GM23338 (cell line): ENCODE measurements at regions not wholly inside any gene's neighbourhood (a gene's known extent, or its start where the extent isn't known, plus 50 kb on each side); places are given as distances from the start of the nearest gene placed in this dataset.

Experiments
- ATAC-seq: fragments of 200-7000 bp; cut with Tn5 transposase; 3 replicates; pipeline ENCODE4 v1.9.1; 2020
- DNase-seq: peaks from one replicate; pipeline ENCODE4 v3.0.0-alpha.2; 2015; ENCODE audit warnings: low spot score
- H2AFZ ChIP-seq: fragments of 200-600 bp; sonication (generic); 2 replicates; pipeline ENCODE4 v1.8.0; 2016; ENCODE audit warnings: antibody characterized with exemption, mild to moderate bottlenecking, moderate library complexity
- H3F3A ChIP-seq: fragments of 200-600 bp; sonication (generic); replicated peaks from 2 replicates; pipeline ENCODE4 v1.8.0; 2017; ENCODE audit warnings: antibody characterized with exemption, mixed run types, low read depth
- H3K27ac ChIP-seq: fragments of 200-600 bp; sonication (generic); 2 replicates; pipeline ENCODE4 v1.6.1; 2016; ENCODE audit warnings: low read depth
- H3K27me3 ChIP-seq: fragments of 200-600 bp; sonication (generic); 2 replicates; pipeline ENCODE4 v1.8.0; 2016; ENCODE audit warnings: mild to moderate bottlenecking, mixed run types, moderate library complexity; ENCODE audit not compliant: insufficient read depth
- H3K36me3 ChIP-seq: fragments of 200-600 bp; sonication (generic); 2 replicates; pipeline ENCODE4 v1.8.0; 2016; ENCODE audit warnings: mild to moderate bottlenecking; ENCODE audit not compliant: insufficient read depth
- H3K4me1 ChIP-seq: fragments of 200-600 bp; sonication (generic); 2 replicates; pipeline ENCODE4 v1.8.0; 2016; ENCODE audit warnings: mild to moderate bottlenecking, moderate library complexity; ENCODE audit not compliant: insufficient read depth
- H3K4me2 ChIP-seq: fragments of 200-600 bp; sonication (generic); 2 replicates; pipeline ENCODE4 v1.7.1; 2017; ENCODE audit warnings: mixed run types
- H3K4me3 ChIP-seq: fragments of 200-600 bp; sonication (generic); 2 replicates; pipeline ENCODE4 v1.6.1; 2016; ENCODE audit warnings: mixed run types
- H3K79me2 ChIP-seq: fragments of 200-600 bp; sonication (generic); replicated peaks from 2 replicates; pipeline ENCODE4 v1.8.0; 2017; ENCODE audit warnings: mild to moderate bottlenecking; ENCODE audit not compliant: insufficient read depth
- H3K9me2 ChIP-seq: fragments of 200-600 bp; sonication (generic); 2 replicates; pipeline ENCODE4 v1.8.0; 2017; ENCODE audit not compliant: insufficient read depth
- H4K20me1 ChIP-seq: fragments of 200-600 bp; sonication (generic); replicated peaks from 2 replicates; pipeline ENCODE4 v1.8.0; 2017; ENCODE audit warnings: mild to moderate bottlenecking; ENCODE audit not compliant: insufficient read depth
- H3K27ac Mint-ChIP-seq: 2 replicates; pipeline ENCODE4 v1.8.0; 2020; ENCODE audit warnings: inconsistent platforms, mild to moderate bottlenecking, moderate library complexity, mixed read lengths
- H3K27me3 Mint-ChIP-seq: 3 replicates; pipeline ENCODE4 v1.8.0; 2022; ENCODE audit warnings: low read depth, mild to moderate bottlenecking, moderate library complexity, mixed read lengths, inconsistent platforms; ENCODE audit not compliant: insufficient read depth, poor library complexity
- H3K36me3 Mint-ChIP-seq: 3 replicates; pipeline ENCODE4 v1.8.0; 2021; ENCODE audit warnings: low read depth, mild to moderate bottlenecking, inconsistent platforms, moderate library complexity, mixed read lengths
- H3K4me1 Mint-ChIP-seq: 3 replicates; pipeline ENCODE4 v1.8.0; 2020; ENCODE audit warnings: mild to moderate bottlenecking, inconsistent platforms, mixed read lengths
- H3K4me3 Mint-ChIP-seq: 3 replicates; pipeline ENCODE4 v1.8.0; 2021; ENCODE audit warnings: moderate library complexity, mild to moderate bottlenecking, inconsistent platforms, mixed read lengths
- H3K9me3 Mint-ChIP-seq: 3 replicates; pipeline ENCODE4 v1.8.0; 2020; ENCODE audit warnings: moderate library complexity, mild to moderate bottlenecking, inconsistent platforms, mixed read lengths
- CREB1 ChIP-seq: fragments of 250-450 bp; sonication (Bioruptor Pico); IDR thresholded peaks from 2 replicates; pipeline ENCODE4 v1.5.0; 2020; ENCODE audit warnings: low read depth, mild to moderate bottlenecking, moderate library complexity
- EZH2 ChIP-seq: fragments of 200-600 bp; sonication (generic); IDR thresholded peaks from one replicate; pipeline ENCODE4 v1.8.0; 2017; ENCODE audit warnings: antibody characterized with exemption, mild to moderate bottlenecking, low read depth; ENCODE audit not compliant: unreplicated experiment
- EZH2phosphoT487 ChIP-seq: fragments of 200-600 bp; sonication (generic); IDR thresholded peaks from one replicate; pipeline ENCODE4 v1.8.1; 2018; ENCODE audit warnings: antibody characterized with exemption; ENCODE audit not compliant: unreplicated experiment
- JUNB ChIP-seq: IDR thresholded peaks from one replicate; pipeline ENCODE4 v1.6.1; 2016; ENCODE audit warnings: antibody characterized with exemption; ENCODE audit not compliant: unreplicated experiment
- NANOG ChIP-seq: IDR thresholded peaks from 2 replicates; pipeline ENCODE4 v1.6.1; 2016; ENCODE audit warnings: antibody characterized with exemption, borderline replicate concordance
- POLR2AphosphoS5 ChIP-seq: IDR thresholded peaks from 2 replicates; pipeline ENCODE4 v1.6.1; 2016; ENCODE audit warnings: antibody characterized with exemption, low read depth
- REST ChIP-seq: IDR thresholded peaks from one replicate; pipeline ENCODE4 v1.6.1; 2018; ENCODE audit warnings: antibody characterized with exemption; ENCODE audit not compliant: unreplicated experiment
- STAT1 ChIP-seq: IDR thresholded peaks from one replicate; pipeline ENCODE4 v1.6.1; 2016; ENCODE audit warnings: antibody characterized with exemption; ENCODE audit not compliant: unreplicated experiment
- ZNF114 ChIP-seq: fragments of 250-450 bp; sonication (Bioruptor Pico); IDR thresholded peaks from 2 replicates; pipeline ENCODE4 v1.5.0; 2020; ENCODE audit warnings: mild to moderate bottlenecking, moderate library complexity
- ZNF331 ChIP-seq: fragments of 250-450 bp; sonication (Bioruptor Pico); IDR thresholded peaks from 2 replicates; pipeline ENCODE4 v1.5.0; 2020; ENCODE audit warnings: low read depth, mild to moderate bottlenecking, moderate library complexity
- TF ChIP-seq, protein P1 (sequence below), 2 experiments: fragments of 200-600 bp in 1 of 2; sonication (generic) in 1 of 2; conservative IDR thresholded peaks; 2 replicates each; pipeline versions ENCODE4 v1.5.1 to v1.6.1; 2016 to 2017; ENCODE audit warnings: antibody characterized with exemption in 2 of 2, low read depth in 2 of 2, mild to moderate bottlenecking in 2 of 2, moderate library complexity in 1 of 2
- TF ChIP-seq, protein P2 (sequence below): IDR thresholded peaks from 2 replicates; pipeline ENCODE4 v1.6.1; 2016; ENCODE audit warnings: antibody characterized with exemption
- TF ChIP-seq, protein P3 (sequence below): fragments of 250-450 bp; sonication (Bioruptor Pico); IDR thresholded peaks from 2 replicates; pipeline ENCODE4 v1.5.0; 2020; ENCODE audit warnings: mild to moderate bottlenecking, moderate library complexity

GRCh38 chr10:78910886-78911285, 157.9 kb upstream of the ZMIZ1 start:
- ATAC-seq, result no peak
- peaks cover 29% of the 10 kb centered on the region for H3K27me3 Mint-ChIP-seq
- Histone ChIP-seq H2AFZ (no peak overlapping the region), H3F3A (no peaks in the 10 kb centered on the region), H3K4me3 (no peak overlapping the region), H3K9me2 (no peaks in the 10 kb centered on the region), H3K4me1 (peaks cover 14% of the 10 kb centered on the region; the same call in 1 of the 2 replicates), H3K27me3 (no peaks in the 10 kb centered on the region), H3K36me3 (no peaks in the 10 kb centered on the region), H3K27ac (no peak overlapping the region), H4K20me1 (no peaks in the 10 kb centered on the region), H3K4me2 (no peak overlapping the region), H3K79me2 (no peaks in the 10 kb centered on the region)
- H3K27ac Mint-ChIP-seq, result no peak overlapping the region
- H3K4me1 Mint-ChIP-seq, result peaks cover 34% of the 10 kb centered on the region
- TF ChIP-seq REST (no peak), CREB1 (CRISPR knock-in tag) (no peak), ZNF331 (CRISPR knock-in tag) (no peak), EZH2phosphoT487 (no peak), NANOG (no peak), POLR2AphosphoS5 (no peak), JUNB (no peak), STAT1 (no peak), ZNF114 (no peak), EZH2 (no peak)
- TF ChIP-seq, protein P1, sequence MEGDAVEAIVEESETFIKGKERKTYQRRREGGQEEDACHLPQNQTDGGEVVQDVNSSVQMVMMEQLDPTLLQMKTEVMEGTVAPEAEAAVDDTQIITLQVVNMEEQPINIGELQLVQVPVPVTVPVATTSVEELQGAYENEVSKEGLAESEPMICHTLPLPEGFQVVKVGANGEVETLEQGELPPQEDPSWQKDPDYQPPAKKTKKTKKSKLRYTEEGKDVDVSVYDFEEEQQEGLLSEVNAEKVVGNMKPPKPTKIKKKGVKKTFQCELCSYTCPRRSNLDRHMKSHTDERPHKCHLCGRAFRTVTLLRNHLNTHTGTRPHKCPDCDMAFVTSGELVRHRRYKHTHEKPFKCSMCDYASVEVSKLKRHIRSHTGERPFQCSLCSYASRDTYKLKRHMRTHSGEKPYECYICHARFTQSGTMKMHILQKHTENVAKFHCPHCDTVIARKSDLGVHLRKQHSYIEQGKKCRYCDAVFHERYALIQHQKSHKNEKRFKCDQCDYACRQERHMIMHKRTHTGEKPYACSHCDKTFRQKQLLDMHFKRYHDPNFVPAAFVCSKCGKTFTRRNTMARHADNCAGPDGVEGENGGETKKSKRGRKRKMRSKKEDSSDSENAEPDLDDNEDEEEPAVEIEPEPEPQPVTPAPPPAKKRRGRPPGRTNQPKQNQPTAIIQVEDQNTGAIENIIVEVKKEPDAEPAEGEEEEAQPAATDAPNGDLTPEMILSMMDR (conservative IDR thresholded peaks at IDR 0.05; ENCODE audit: low read depth in 2 of 2), result no peak
- TF ChIP-seq, protein P2, sequence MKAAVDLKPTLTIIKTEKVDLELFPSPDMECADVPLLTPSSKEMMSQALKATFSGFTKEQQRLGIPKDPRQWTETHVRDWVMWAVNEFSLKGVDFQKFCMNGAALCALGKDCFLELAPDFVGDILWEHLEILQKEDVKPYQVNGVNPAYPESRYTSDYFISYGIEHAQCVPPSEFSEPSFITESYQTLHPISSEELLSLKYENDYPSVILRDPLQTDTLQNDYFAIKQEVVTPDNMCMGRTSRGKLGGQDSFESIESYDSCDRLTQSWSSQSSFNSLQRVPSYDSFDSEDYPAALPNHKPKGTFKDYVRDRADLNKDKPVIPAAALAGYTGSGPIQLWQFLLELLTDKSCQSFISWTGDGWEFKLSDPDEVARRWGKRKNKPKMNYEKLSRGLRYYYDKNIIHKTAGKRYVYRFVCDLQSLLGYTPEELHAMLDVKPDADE, result no peak
- TF ChIP-seq, protein P3, sequence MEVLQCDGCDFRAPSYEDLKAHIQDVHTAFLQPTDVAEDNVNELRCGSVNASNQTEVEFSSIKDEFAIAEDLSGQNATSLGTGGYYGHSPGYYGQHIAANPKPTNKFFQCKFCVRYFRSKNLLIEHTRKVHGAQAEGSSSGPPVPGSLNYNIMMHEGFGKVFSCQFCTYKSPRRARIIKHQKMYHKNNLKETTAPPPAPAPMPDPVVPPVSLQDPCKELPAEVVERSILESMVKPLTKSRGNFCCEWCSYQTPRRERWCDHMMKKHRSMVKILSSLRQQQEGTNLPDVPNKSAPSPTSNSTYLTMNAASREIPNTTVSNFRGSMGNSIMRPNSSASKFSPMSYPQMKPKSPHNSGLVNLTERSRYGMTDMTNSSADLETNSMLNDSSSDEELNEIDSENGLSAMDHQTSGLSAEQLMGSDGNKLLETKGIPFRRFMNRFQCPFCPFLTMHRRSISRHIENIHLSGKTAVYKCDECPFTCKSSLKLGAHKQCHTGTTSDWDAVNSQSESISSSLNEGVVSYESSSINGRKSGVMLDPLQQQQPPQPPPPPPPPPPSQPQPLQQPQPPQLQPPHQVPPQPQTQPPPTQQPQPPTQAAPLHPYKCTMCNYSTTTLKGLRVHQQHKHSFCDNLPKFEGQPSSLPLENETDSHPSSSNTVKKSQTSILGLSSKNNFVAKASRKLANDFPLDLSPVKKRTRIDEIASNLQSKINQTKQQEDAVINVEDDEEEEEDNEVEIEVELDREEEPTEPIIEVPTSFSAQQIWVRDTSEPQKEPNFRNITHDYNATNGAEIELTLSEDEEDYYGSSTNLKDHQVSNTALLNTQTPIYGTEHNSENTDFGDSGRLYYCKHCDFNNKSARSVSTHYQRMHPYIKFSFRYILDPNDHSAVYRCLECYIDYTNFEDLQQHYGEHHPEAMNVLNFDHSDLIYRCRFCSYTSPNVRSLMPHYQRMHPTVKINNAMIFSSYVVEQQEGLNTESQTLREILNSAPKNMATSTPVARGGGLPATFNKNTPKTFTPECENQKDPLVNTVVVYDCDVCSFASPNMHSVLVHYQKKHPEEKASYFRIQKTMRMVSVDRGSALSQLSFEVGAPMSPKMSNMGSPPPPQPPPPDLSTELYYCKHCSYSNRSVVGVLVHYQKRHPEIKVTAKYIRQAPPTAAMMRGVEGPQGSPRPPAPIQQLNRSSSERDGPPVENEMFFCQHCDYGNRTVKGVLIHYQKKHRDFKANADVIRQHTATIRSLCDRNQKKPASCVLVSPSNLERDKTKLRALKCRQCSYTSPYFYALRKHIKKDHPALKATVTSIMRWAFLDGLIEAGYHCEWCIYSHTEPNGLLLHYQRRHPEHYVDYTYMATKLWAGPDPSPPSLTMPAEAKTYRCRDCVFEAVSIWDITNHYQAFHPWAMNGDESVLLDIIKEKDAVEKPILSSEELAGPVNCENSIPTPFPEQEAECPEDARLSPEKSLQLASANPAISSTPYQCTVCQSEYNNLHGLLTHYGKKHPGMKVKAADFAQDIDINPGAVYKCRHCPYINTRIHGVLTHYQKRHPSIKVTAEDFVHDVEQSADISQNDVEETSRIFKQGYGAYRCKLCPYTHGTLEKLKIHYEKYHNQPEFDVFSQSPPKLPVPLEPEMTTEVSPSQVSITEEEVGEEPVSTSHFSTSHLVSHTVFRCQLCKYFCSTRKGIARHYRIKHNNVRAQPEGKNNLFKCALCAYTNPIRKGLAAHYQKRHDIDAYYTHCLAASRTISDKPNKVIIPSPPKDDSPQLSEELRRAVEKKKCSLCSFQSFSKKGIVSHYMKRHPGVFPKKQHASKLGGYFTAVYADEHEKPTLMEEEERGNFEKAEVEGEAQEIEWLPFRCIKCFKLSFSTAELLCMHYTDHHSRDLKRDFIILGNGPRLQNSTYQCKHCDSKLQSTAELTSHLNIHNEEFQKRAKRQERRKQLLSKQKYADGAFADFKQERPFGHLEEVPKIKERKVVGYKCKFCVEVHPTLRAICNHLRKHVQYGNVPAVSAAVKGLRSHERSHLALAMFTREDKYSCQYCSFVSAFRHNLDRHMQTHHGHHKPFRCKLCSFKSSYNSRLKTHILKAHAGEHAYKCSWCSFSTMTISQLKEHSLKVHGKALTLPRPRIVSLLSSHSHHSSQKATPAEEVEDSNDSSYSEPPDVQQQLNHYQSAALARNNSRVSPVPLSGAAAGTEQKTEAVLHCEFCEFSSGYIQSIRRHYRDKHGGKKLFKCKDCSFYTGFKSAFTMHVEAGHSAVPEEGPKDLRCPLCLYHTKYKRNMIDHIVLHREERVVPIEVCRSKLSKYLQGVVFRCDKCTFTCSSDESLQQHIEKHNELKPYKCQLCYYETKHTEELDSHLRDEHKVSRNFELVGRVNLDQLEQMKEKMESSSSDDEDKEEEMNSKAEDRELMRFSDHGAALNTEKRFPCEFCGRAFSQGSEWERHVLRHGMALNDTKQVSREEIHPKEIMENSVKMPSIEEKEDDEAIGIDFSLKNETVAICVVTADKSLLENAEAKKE (CRISPR knock-in tag), result no peak
- no peak for DNase-seq
- no peaks in the 10 kb centered on the region; the same call in 2 of the 3 replicates for H3K9me3 Mint-ChIP-seq
- H3K4me3 Mint-ChIP-seq, result no peak overlapping the region
- no peaks in the 10 kb centered on the region for H3K36me3 Mint-ChIP-seq
